Caco-2 (cell line): ENCODE measurements at regions not wholly inside any gene's neighbourhood (a gene's known extent, or its start where the extent isn't known, plus 50 kb on each side); places are given as distances from the start of the nearest gene placed in this dataset.

Experiments used
- BruUV-seq: library from RNA; stranded (reverse); fragments of 400-500 nt; replicated peaks from 2 replicates; lab custom pipeline; 2021; lab: Mats Ljungman, UMichigan
- CTCF ChIA-PET: fragments of 300-600 bp; sonication (Branson Sonifier 250); formaldehyde crosslinking; loops from one replicate; lab custom pipeline; 2022; ENCODE audit warnings: antibody characterized with exemption; lab: Charles Lee
- POLR2A ChIA-PET: fragments of 300-600 bp; sonication (Branson Sonifier 250); formaldehyde crosslinking; loops from one replicate; lab custom pipeline; 2022; ENCODE audit warnings: antibody characterized with exemption; lab: Charles Lee
- DNase-seq, 2 experiments: peaks; one replicate each; pipeline versions ENCODE4 v3.0.0 to v3.0.0-alpha.2; 2020 to 2022
- H3K27me3 ChIP-seq: replicated peaks from 2 replicates; pipeline ENCODE4 v1.6.0; 2011; ENCODE audit warnings: low read length; ENCODE audit not compliant: control insufficient read depth, insufficient read depth
- H3K36me3 ChIP-seq: 2 replicates; pipeline ENCODE4 v1.5.1; 2011; ENCODE audit warnings: low read length; ENCODE audit not compliant: control insufficient read depth, insufficient read depth
- H3K4me1 ChIP-seq: fragments of 250-450 bp; sonication (Bioruptor Pico); 2 replicates; pipeline ENCODE4 v1.5.1; 2020; ENCODE audit warnings: mild to moderate bottlenecking
- H3K4me3 ChIP-seq: 2 replicates; pipeline ENCODE4 v1.5.1; 2011; ENCODE audit warnings: low read depth, mild to moderate bottlenecking, control low read depth, low read length
- H3K9me3 ChIP-seq: fragments of 250-450 bp; sonication (Bioruptor Pico); 2 replicates; pipeline ENCODE4 v1.5.1; 2020; ENCODE audit warnings: mild to moderate bottlenecking, moderate library complexity
- H3K27ac Mint-ChIP-seq: one replicate; pipeline ENCODE4 v1.8.0; 2022; ENCODE audit warnings: mixed read lengths; ENCODE audit not compliant: unreplicated experiment
- H3K27me3 Mint-ChIP-seq: one replicate; pipeline ENCODE4 v1.8.0; 2022; ENCODE audit warnings: mixed read lengths; ENCODE audit not compliant: insufficient read depth, unreplicated experiment
- H3K36me3 Mint-ChIP-seq: one replicate; pipeline ENCODE4 v1.8.0; 2022; ENCODE audit warnings: mild to moderate bottlenecking, mixed read lengths; ENCODE audit not compliant: insufficient read depth, unreplicated experiment
- H3K4me1 Mint-ChIP-seq: one replicate; pipeline ENCODE4 v1.8.0; 2022; ENCODE audit warnings: low read depth, mixed read lengths; ENCODE audit not compliant: unreplicated experiment
- H3K4me3 Mint-ChIP-seq: one replicate; pipeline ENCODE4 v1.8.0; 2022; ENCODE audit warnings: mild to moderate bottlenecking, moderate library complexity, mixed read lengths; ENCODE audit not compliant: unreplicated experiment
- H3K9me3 Mint-ChIP-seq: one replicate; pipeline ENCODE4 v1.8.0; 2022; ENCODE audit warnings: mixed read lengths; ENCODE audit not compliant: unreplicated experiment
- CTCF ChIP-seq, 2 experiments: fragments of 200-600 bp in 1 of 2; IDR thresholded peaks; 1 replicate in 1 of 2; 2 replicates in 1 of 2; pipeline versions ENCODE4 v1.5.1 to v1.8.0; 2011 to 2022; ENCODE audit warnings: antibody characterized with exemption in 1 of 2, control low read depth in 1 of 2, inconsistent platforms in 1 of 2, low read depth in 1 of 2, low read length in 1 of 2, mild to moderate bottlenecking in 1 of 2, moderate library complexity in 1 of 2; ENCODE audit not compliant: insufficient read depth in 1 of 2, severe bottlenecking in 1 of 2, unreplicated experiment in 1 of 2
- intact Hi-C: fragments of 100-400 bp; cut with micrococcal nuclease; formaldehyde crosslinking; loops from one replicate; pipeline ENCODE4 v1.10.0; 2022; ENCODE audit not compliant: unreplicated experiment

- Mint-ChIP-seq H3K9me3 (peaks cover 7% of the 10 kb centered on the region), H3K4me1 (no peaks in the 10 kb centered on the region), H3K27ac (no peak overlapping the region), H3K36me3 (no peaks in the 10 kb centered on the region), H3K4me3 (no peak overlapping the region), H3K27me3 (peaks cover 4% of the 10 kb centered on the region)
- Histone ChIP-seq H3K4me1 (no peaks in the 10 kb centered on the region), H3K4me3 (no peak overlapping the region), H3K36me3 (no peaks in the 10 kb centered on the region), H3K27me3 (no peaks in the 10 kb centered on the region), H3K9me3 (no peaks in the 10 kb centered on the region)
- no TSS peak for BruUV-seq
- intact Hi-C loops, result no loop called here
- no peak for TF ChIP-seq CTCF (IDR thresholded peaks at IDR 0.05; ENCODE audit: insufficient read depth in 1 of 2, low read depth in 1 of 2, low read length in 1 of 2, severe bottlenecking in 1 of 2, unreplicated experiment in 1 of 2)
- DNase-seq, result no peak
- CTCF ChIA-PET, result no interaction called here
- POLR2A ChIA-PET, result no interaction called here
Measured at GRCh38 chr16:65600046-65600445, 478.2 kb upstream of the CDH11 start.

DNA sequence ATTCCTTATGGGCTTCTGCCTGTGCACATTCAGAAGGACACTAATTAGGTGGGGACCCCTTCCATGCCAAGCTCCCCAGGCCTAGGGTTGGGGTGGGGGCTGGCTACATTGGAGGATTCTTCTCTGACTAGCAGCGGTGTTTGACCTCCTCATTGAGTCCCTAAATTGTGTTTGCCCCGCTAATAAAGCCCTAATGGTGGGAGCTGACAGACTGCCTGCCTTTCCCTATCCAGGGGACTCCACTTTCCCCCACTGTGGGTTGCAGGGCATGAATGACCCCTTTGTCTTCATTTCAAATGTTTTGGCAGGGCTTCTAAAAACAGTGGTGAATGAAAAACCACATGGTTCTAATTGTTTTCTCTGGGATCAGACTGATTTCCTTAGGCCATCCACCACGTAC is 476.8 kb upstream of the CDH11 start:
- Histone ChIP-seq H3K36me3 (no peaks in the 10 kb centered on the region), H3K4me3 (no peak overlapping the region), H3K27me3 (no peaks in the 10 kb centered on the region), H3K4me1 (no peaks in the 10 kb centered on the region), H3K9me3 (no peaks in the 10 kb centered on the region)
- BruUV-seq, result no TSS peak
- no peaks in the 10 kb centered on the region for H3K4me1 Mint-ChIP-seq
- H3K9me3 Mint-ChIP-seq, result peaks cover 7% of the 10 kb centered on the region
- H3K4me3 Mint-ChIP-seq, result no peak overlapping the region
- DNase-seq, result no peak
- TF ChIP-seq CTCF (IDR thresholded peaks at IDR 0.05; ENCODE audit: insufficient read depth in 1 of 2, low read depth in 1 of 2, low read length in 1 of 2, severe bottlenecking in 1 of 2, unreplicated experiment in 1 of 2), result no peak
- CTCF ChIA-PET, result no interaction called here
- POLR2A ChIA-PET, result no interaction called here
- H3K27ac Mint-ChIP-seq, result no peak overlapping the region
- intact Hi-C loops, result no loop called here
- H3K27me3 Mint-ChIP-seq, result peaks cover 4% of the 10 kb centered on the region
- H3K36me3 Mint-ChIP-seq, result no peaks in the 10 kb centered on the region

- ChIA-PET CTCF (no interaction called here), POLR2A (no interaction called here)
- Histone ChIP-seq H3K4me3 (no peak overlapping the region), H3K27me3 (peaks cover 1% of the 10 kb centered on the region), H3K9me3 (no peaks in the 10 kb centered on the region), H3K36me3 (no peaks in the 10 kb centered on the region), H3K4me1 (no peaks in the 10 kb centered on the region)
- Mint-ChIP-seq H3K4me3 (no peak overlapping the region), H3K9me3 (no peaks in the 10 kb centered on the region), H3K4me1 (no peaks in the 10 kb centered on the region), H3K27ac (no peak overlapping the region), H3K36me3 (no peaks in the 10 kb centered on the region), H3K27me3 (peaks cover 3% of the 10 kb centered on the region)
- no peak for TF ChIP-seq CTCF (IDR thresholded peaks at IDR 0.05; ENCODE audit: insufficient read depth in 1 of 2, low read depth in 1 of 2, low read length in 1 of 2, severe bottlenecking in 1 of 2, unreplicated experiment in 1 of 2)
- DNase-seq, result no peak
- no TSS peak for BruUV-seq
- intact Hi-C loops, result no loop called here
Measured at GRCh38 chr16:65583498-65583897, 461.6 kb upstream of the CDH11 start.
